Right lobe of liver (tissue), 6 donors: ENCODE measurements at regions not wholly inside any gene's neighbourhood (a gene's known extent, or its start where the extent isn't known, plus 50 kb on each side); places are given as distances from the start of the nearest gene placed in this dataset.

Experiments
- ATAC-seq, 4 donors: fragments of 200-7000 bp; cut with Tn5 transposase; one replicate each; pipeline ENCODE4 v1.9.1; 2020; ENCODE audit warnings: mild to moderate bottlenecking in 4 of 4, moderate library complexity in 4 of 4
- DNase-seq, 3 donors: peaks; one replicate each; pipeline ENCODE4 v3.0.0-alpha.2; 2020
- H3K27ac ChIP-seq, 3 donors: fragments of 200-600 bp; one replicate each; pipeline ENCODE4 v1.8.0; 2022
- H3K27me3 ChIP-seq, 2 donors: fragments of 200-600 bp; one replicate each; pipeline ENCODE4 v1.8.0; 2022
- H3K36me3 ChIP-seq, 4 donors: fragments of 200-600 bp; sonication (generic) in 1 of 4; one replicate each; pipeline versions ENCODE4 v1.5.1 to v1.8.0; 2017 to 2022; ENCODE audit warnings: control low read depth in 1 of 4
- H3K4me1 ChIP-seq, 4 donors: fragments of 200-600 bp; sonication (generic) in 1 of 4; one replicate each; pipeline versions ENCODE4 v1.5.1 to v1.8.0; 2017 to 2022; ENCODE audit warnings: control low read depth in 1 of 4
- H3K4me3 ChIP-seq, 3 donors: fragments of 200-600 bp; one replicate each; pipeline ENCODE4 v1.8.0; 2022
- H3K9me3 ChIP-seq, 4 donors: fragments of 200-600 bp; sonication (generic) in 1 of 4; one replicate each; pipeline versions ENCODE4 v1.5.1 to v1.8.0; 2017 to 2022; ENCODE audit warnings: control low read depth in 1 of 4
- CTCF ChIP-seq, 4 donors: fragments of 200-600 bp in 3 of 4; fragments of 450-650 bp in 1 of 4; IDR thresholded peaks; one replicate each; pipeline versions ENCODE4 v1.5.1 to v1.8.0; 2016 to 2022; ENCODE audit warnings: antibody characterized with exemption in 4 of 4, mild to moderate bottlenecking in 2 of 4
- POLR2A ChIP-seq: fragments of 450-650 bp; IDR thresholded peaks from one replicate; pipeline ENCODE4 v1.6.1; 2017; ENCODE audit warnings: antibody characterized with exemption, mild to moderate bottlenecking
- WGBS: methylation state at CpG from one replicate; pipeline ENCODE4 v1.1.6; 2018; ENCODE audit warnings: low coverage, low lambda C conversion rate; ENCODE audit not compliant: insufficient coverage; ENCODE audit errors: missing lambda C conversion rate; 5-methylcytosine and 5-hydroxymethylcytosine counted together
- intact Hi-C, 2 donors: fragments of 100-400 bp; cut with DNase I; formaldehyde crosslinking; loops; one replicate each; pipeline versions ENCODE4 v1.11.2 to v1.14.1; 2022
- donor health status: DM: no; HTN: yes; CAD: no.
- donor health status: DM: no; HTN: no; CAD: no.
- donor health status: DM: no; HTN: no; CAD: no.
- donor health status: DM: no; HTN: yes; CAD: no.
- donor health status: DM: no; HTN: yes; CAD: no.

DNA sequence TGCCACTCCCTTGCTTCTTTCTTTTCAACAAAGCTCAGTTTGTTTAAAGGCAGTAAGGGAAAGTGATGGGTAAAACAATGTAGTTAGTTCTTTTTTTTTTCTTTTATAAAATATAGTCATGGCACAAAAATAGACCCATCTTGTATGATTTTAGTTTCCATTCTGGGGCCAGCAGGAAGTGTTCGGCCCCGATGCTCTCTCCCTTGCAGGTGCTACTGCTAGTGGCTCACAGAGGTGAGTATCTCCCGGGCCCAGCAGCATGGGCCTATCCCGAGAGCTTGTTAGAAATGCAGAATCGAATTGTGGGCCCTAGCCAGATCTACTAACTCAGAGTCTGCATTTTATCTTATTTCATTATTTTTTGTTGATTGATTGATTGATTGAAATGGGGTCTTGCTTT, 78.7 kb downstream of the SYNE3 start:
- Histone ChIP-seq H3K27ac (no peak overlapping the region), H3K36me3 (peaks cover 0 to 24% (median 0%) of the 10 kb centered on the region in 4 donors), H3K4me3 (no peak overlapping the region), H3K9me3 (no peaks in the 10 kb centered on the region), H3K4me1 (peaks cover 0 to 27% (median 11%) of the 10 kb centered on the region in 4 donors), H3K27me3 (no peaks in the 10 kb centered on the region)
- no peak for DNase-seq
- TF ChIP-seq CTCF (IDR thresholded peaks at IDR 0.05) (no peak), POLR2A (no peak)
- no peak for ATAC-seq
- intact Hi-C loops = no loop called here
- WGBS = 93% methylated on average over 5 of the region's 5 CpGs

- no peak overlapping the region for H3K27ac ChIP-seq
- DNase-seq (no peak), ATAC-seq (no peak)
- H3K4me3 ChIP-seq = no peak overlapping the region
- no peaks in the 10 kb centered on the region for H3K9me3 ChIP-seq
- no peaks in the 10 kb centered on the region for H3K27me3 ChIP-seq
- H3K4me1 ChIP-seq = peaks cover 0 to 33% (median 14%) of the 10 kb centered on the region in 4 donors
- no peak for TF ChIP-seq CTCF (IDR thresholded peaks at IDR 0.05)
- intact Hi-C loops = no loop called here
- H3K36me3 ChIP-seq = peaks cover 0 to 24% (median 0%) of the 10 kb centered on the region in 4 donors
- 44% methylated on average over 1 of the region's 4 CpGs for WGBS
Observed at GRCh38 chr14:95436354-95436753, 80.1 kb downstream of the SYNE3 start.

DNA sequence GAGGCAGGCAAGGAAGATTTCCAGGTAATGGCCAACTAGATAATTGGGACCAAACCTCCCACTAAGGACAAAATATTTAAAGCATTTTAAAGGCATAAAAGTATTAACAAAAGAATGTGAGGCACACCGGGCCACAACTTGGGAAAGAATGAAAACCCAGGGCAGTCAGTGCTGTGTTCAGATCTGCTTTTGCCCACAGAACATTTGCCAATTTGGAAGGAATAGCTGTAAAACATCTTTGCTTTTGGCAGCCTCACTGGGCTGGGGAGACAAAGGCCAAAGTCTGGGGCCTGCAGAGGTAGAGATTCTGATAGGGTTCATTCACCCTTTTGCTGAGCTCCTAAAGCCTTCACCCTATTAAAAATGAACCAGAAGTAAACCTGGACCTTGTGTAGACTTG, 82.3 kb downstream of the SYNE3 start:
- Histone ChIP-seq H3K27me3 (no peaks in the 10 kb centered on the region), H3K4me3 (no peak overlapping the region), H3K27ac (peak overlapping the region in 2 of 3 donors; percentile 51 to 63), H3K9me3 (no peaks in the 10 kb centered on the region), H3K4me1 (peaks cover 0 to 33% (median 14%) of the 10 kb centered on the region in 4 donors), H3K36me3 (peaks cover 0 to 20% (median 0%) of the 10 kb centered on the region in 4 donors)
- intact Hi-C loops = no loop called here
- 20% methylated on average over 1 of the region's 1 CpG for WGBS
- no peak for TF ChIP-seq POLR2A
- no peak for TF ChIP-seq CTCF (IDR thresholded peaks at IDR 0.05)
- DNase-seq (peak; percentile 59 to 87 (median 80)), ATAC-seq (peak; percentile 87 to 91 (median 89))

- DNase-seq = no peak
- no peaks in the 10 kb centered on the region for H3K27me3 ChIP-seq
- H3K9me3 ChIP-seq = no peaks in the 10 kb centered on the region
- H3K36me3 ChIP-seq = peaks cover 0 to 10% (median 0%) of the 10 kb centered on the region in 4 donors
- no CpG with 5 or more reads among the region's 8 CpGs for WGBS
- intact Hi-C loops = no loop called here
- H3K27ac ChIP-seq = peak overlapping the region in 1 of 3 donors; percentile 63
- TF ChIP-seq CTCF (IDR thresholded peaks at IDR 0.05) = peak in 2 of 4 donors; percentile 19 to 21
- TF ChIP-seq POLR2A = no peak
- H3K4me1 ChIP-seq = peaks cover 0 to 33% (median 14%) of the 10 kb centered on the region in 4 donors
- peak in 3 of 4 donors; percentile 25 to 33 (median 32) for ATAC-seq
- H3K4me3 ChIP-seq = no peak overlapping the region
Observed at GRCh38 chr14:95433094-95433478, 83.4 kb downstream of the SYNE3 start.
